GM06990 (cell line): ENCODE measurements at regions not wholly inside any gene's neighbourhood (a gene's known extent, or its start where the extent isn't known, plus 50 kb on each side); places are given as distances from the start of the nearest gene placed in this dataset.

Experiments used
- DNase-seq: peaks from one replicate; pipeline ENCODE4 v3.0.0-alpha.2; 2011; ENCODE audit not compliant: insufficient read length; ENCODE audit errors: extremely low read depth
- H3K27me3 ChIP-seq: replicated peaks from 2 replicates; pipeline ENCODE4 v1.6.0; 2011; ENCODE audit warnings: low read length; ENCODE audit not compliant: control insufficient read depth, insufficient read depth
- H3K36me3 ChIP-seq: 2 replicates; pipeline ENCODE4 v1.5.1; 2011; ENCODE audit warnings: low read length; ENCODE audit not compliant: control insufficient read depth, insufficient read depth
- H3K4me3 ChIP-seq: replicated peaks from 2 replicates; pipeline ENCODE4 v1.5.1; 2011; ENCODE audit warnings: low read depth, mild to moderate bottlenecking, control low read depth, low read length
- TF ChIP-seq, protein P1 (sequence below): IDR thresholded peaks from 2 replicates; pipeline ENCODE4 v1.5.1; 2011; ENCODE audit warnings: low read length, control low read depth, mild to moderate bottlenecking, inconsistent platforms; ENCODE audit not compliant: insufficient read depth, poor library complexity, severe bottlenecking

GRCh38 chr16:82510789-82511305, 115.9 kb upstream of the CDH13 start:
- TF ChIP-seq, protein P1, sequence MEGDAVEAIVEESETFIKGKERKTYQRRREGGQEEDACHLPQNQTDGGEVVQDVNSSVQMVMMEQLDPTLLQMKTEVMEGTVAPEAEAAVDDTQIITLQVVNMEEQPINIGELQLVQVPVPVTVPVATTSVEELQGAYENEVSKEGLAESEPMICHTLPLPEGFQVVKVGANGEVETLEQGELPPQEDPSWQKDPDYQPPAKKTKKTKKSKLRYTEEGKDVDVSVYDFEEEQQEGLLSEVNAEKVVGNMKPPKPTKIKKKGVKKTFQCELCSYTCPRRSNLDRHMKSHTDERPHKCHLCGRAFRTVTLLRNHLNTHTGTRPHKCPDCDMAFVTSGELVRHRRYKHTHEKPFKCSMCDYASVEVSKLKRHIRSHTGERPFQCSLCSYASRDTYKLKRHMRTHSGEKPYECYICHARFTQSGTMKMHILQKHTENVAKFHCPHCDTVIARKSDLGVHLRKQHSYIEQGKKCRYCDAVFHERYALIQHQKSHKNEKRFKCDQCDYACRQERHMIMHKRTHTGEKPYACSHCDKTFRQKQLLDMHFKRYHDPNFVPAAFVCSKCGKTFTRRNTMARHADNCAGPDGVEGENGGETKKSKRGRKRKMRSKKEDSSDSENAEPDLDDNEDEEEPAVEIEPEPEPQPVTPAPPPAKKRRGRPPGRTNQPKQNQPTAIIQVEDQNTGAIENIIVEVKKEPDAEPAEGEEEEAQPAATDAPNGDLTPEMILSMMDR = no peak
- no peaks in the 10 kb centered on the region for H3K36me3 ChIP-seq
- DNase-seq = no peak
- no peaks in the 10 kb centered on the region; the same call in 1 of the 2 replicates for H3K27me3 ChIP-seq
- no peak overlapping the region for H3K4me3 ChIP-seq

GRCh38 chr16:82509691-82510430, 116.9 kb upstream of the CDH13 start:
- TF ChIP-seq, protein P1 = no peak
- Histone ChIP-seq H3K36me3 (no peaks in the 10 kb centered on the region), H3K27me3 (no peaks in the 10 kb centered on the region; the same call in 1 of the 2 replicates), H3K4me3 (no peak overlapping the region)
- DNase-seq = no peak

- no peak for DNase-seq
- Histone ChIP-seq H3K36me3 (no peaks in the 10 kb centered on the region), H3K27me3 (no peaks in the 10 kb centered on the region; the same call in 1 of the 2 replicates), H3K4me3 (no peak overlapping the region)
- TF ChIP-seq, protein P1 = no peak
Observed at GRCh38 chr16:82506692-82507670, 119.8 kb upstream of the CDH13 start.

DNA sequence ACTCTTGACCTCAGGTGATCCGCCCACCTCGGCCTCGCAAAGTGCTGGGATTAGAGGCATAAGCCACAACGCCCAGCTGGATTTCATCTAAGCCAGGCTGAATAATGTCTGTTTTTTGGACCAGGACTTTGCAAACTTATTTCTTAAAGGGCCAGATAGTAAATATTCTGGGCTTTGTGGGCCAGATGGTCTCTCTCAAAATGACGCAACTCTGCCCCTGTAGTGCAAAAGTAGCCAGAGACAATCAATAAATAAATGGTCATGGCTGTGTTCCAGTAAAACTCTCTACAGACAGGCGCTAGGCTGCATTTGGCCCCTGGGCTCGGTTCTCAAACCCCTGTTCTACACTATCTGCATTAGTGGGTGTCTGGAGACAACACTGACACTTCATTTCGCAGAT, 121.9 kb upstream of the CDH13 start:
- Histone ChIP-seq H3K27me3 (no peaks in the 10 kb centered on the region; the same call in 1 of the 2 replicates), H3K4me3 (no peak overlapping the region), H3K36me3 (no peaks in the 10 kb centered on the region)
- no peak for DNase-seq
- TF ChIP-seq, protein P1 = no peak

- Histone ChIP-seq H3K4me3 (no peak overlapping the region), H3K27me3 (0 out of 2 replicates have a peak, but pooled peaks cover 2% of the 10 kb centered on the region), H3K36me3 (no peaks in the 10 kb centered on the region)
- TF ChIP-seq, protein P1 = no peak
- DNase-seq = no peak
Observed at GRCh38 chr16:82499302-82499701, 127.5 kb upstream of the CDH13 start.
